ENCODE measurements at regions not wholly inside any gene's neighbourhood (a gene's known extent, or its start where the extent isn't known, plus 50 kb on each side); places are given as distances from the start of the nearest gene placed in this dataset.

DNA sequence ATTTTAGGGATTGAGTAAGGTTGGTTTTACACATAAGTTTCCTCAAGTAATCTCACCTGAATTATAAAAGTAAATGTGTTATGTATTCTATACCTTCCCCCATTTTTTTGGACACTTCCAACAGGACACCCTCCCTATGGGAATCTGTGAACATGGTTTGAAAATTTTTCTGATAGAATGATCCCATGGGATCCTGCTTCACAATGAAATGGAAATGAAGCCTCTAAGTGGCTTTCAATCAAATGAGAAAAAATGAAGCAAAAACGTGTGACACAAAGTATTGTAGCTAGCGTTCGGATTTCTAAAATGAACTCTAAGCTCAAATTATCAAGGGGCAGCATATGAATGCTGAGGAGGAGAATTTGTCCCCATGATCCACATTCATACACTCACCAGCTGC, 1006.8 kb downstream of the ADGRL2 start:
- H2AK9ac ChIP-seq (replicated peaks; ENCODE audit: low read depth, low read length, poor library complexity), result no peak overlapping the region
- no peak for TF ChIP-seq MAZ (IDR thresholded peaks at IDR 0.05; ENCODE audit: borderline replicate concordance, low read depth, low read length)
- no peak for TF ChIP-seq SMC3 (IDR thresholded peaks at IDR 0.05; ENCODE audit: low read depth, low read length)
- TF ChIP-seq RCOR1 (IDR thresholded peaks at IDR 0.05; ENCODE audit: insufficient replicate concordance, low read length), result no peak
- no peak for TF ChIP-seq MAFK (IDR thresholded peaks at IDR 0.05; ENCODE audit: low read depth, low read length)
- TF ChIP-seq CEBPB (IDR thresholded peaks at IDR 0.05; ENCODE audit: low read depth, low read length), result no peak
- TF ChIP-seq NFE2L2 (IDR thresholded peaks at IDR 0.05; ENCODE audit: low read depth, low read length), result no peak
- TF ChIP-seq BHLHE40 (IDR thresholded peaks at IDR 0.05; ENCODE audit: low read depth, low read length), result no peak
- dilution Hi-C loops (cut with HindIII; ENCODE audit: low sequenced_read_pairs, unreplicated experiment) (no loop called here), in situ Hi-C loops (cut with MboI; ENCODE audit: low sequenced_read_pairs) (no loop called here), intact Hi-C loops (cut with micrococcal nuclease) (no loop called here)
- BruUV-seq (replicated peaks), result no TSS peak
- no peak overlapping the region for H3K23ac ChIP-seq (ENCODE audit: low read depth, low read length)
- H3K4me2 ChIP-seq (ENCODE audit: low read depth, low read length), result no peak overlapping the region
- no peak overlapping the region for H3K27ac ChIP-seq (ENCODE audit: insufficient read depth, low read length)
- H2AK5ac ChIP-seq (ENCODE audit: low read depth, low read length), result no peak overlapping the region
- no peak overlapping the region for H2BK5ac ChIP-seq (ENCODE audit: low read depth, low read length, poor library complexity, severe bottlenecking)
- H2BK120ac ChIP-seq (ENCODE audit: low read depth, low read length), result no peak overlapping the region
- CTCF ChIA-PET, result no interaction called here
- H2BK20ac ChIP-seq (ENCODE audit: low read depth, low read length), result no peak overlapping the region
- H3K4ac ChIP-seq (ENCODE audit: low read depth, low read length), result no peak overlapping the region
- no peak overlapping the region for H2BK15ac ChIP-seq (ENCODE audit: low read depth, low read length)
- H3K18ac ChIP-seq (ENCODE audit: low read depth, low read length), result no peak overlapping the region
- peaks cover 2% of the 10 kb centered on the region; the same call in 1 of the 2 replicates for H3K9me3 ChIP-seq (ENCODE audit: control insufficient read depth, insufficient read depth, low read length)
- no peaks in the 10 kb centered on the region for H3K36me3 ChIP-seq (ENCODE audit: control insufficient read depth, insufficient read depth, low read length)
- POLR2A ChIA-PET (ENCODE audit: unreplicated experiment), result no interaction called here
- H4K5ac ChIP-seq (ENCODE audit: low read depth, low read length), result no peak overlapping the region
- no CpG with 5 or more reads among the region's 3 CpGs for WGBS, 2 experiments (ENCODE audit: extremely low coverage in 2 of 2, insufficient read length in 1 of 2)
- no peak overlapping the region for H4K91ac ChIP-seq (ENCODE audit: insufficient read depth, low read depth, low read length)
- H3K9ac ChIP-seq (ENCODE audit: low read depth, low read length), result no peak overlapping the region
- H2AFZ ChIP-seq (replicated peaks; ENCODE audit: low read length, poor library complexity), result no peak overlapping the region
- no peaks in the 10 kb centered on the region for H3K4me1 ChIP-seq (ENCODE audit: control insufficient read depth, insufficient read depth, low read length)
- no peak for ATAC-seq (ENCODE audit: low read depth)
- no peak overlapping the region for H4K8ac ChIP-seq (ENCODE audit: low read depth in 2 of 2, low read length in 2 of 2)
- H3K4me3 ChIP-seq (ENCODE audit: insufficient read depth, low read depth, low read length), result no peak overlapping the region
- no peak for DNase-seq
- H3K27me3 ChIP-seq (ENCODE audit: control insufficient read depth, insufficient read depth, low read length), result no peaks in the 10 kb centered on the region
- H3K56ac ChIP-seq (ENCODE audit: extremely low read depth, insufficient read depth, low read length), result no peak overlapping the region
- no peak overlapping the region for H3K14ac ChIP-seq (replicated peaks; ENCODE audit: low read depth, low read length)
- no peaks in the 10 kb centered on the region for H4K20me1 ChIP-seq (ENCODE audit: insufficient read depth, low read length)
- no peaks in the 10 kb centered on the region for H3K9me1 ChIP-seq (ENCODE audit: insufficient read depth, low read length)
- H3K79me1 ChIP-seq (ENCODE audit: low read depth in 1 of 2, low read length in 2 of 2), result no peaks in the 10 kb centered on the region
